ENCODE measurements at regions not wholly inside any gene's neighbourhood (a gene's known extent, or its start where the extent isn't known, plus 50 kb on each side); places are given as distances from the start of the nearest gene placed in this dataset.
"Not testable (repeated sequence)": the region's sequence is repeated elsewhere in the genome, so short reads cannot be mapped to it uniquely, and the experiment has no call there.

- not testable (repeated sequence) for H2AFZ ChIP-seq (ENCODE audit: low read depth, low read length); H3K4me3 ChIP-seq (ENCODE audit: low read length); H3K27ac ChIP-seq (ENCODE audit: low read length); H3K4me1 ChIP-seq (ENCODE audit: low read length); H3K79me2 ChIP-seq (ENCODE audit: low read length); H4K20me1 ChIP-seq (ENCODE audit: insufficient read depth, low read length); H3K9ac ChIP-seq (ENCODE audit: low read length); H3K9me3 ChIP-seq (ENCODE audit: insufficient read depth, low read length); H3K36me3 ChIP-seq (replicated peaks; ENCODE audit: low read depth, low read length); H3K4me2 ChIP-seq (ENCODE audit: low read length); H3K27me3 ChIP-seq (ENCODE audit: low read depth, low read length)
Observed at GRCh38 chr16:88136939-88137338, 185.7 kb downstream of the BANP start.

GRCh38 chr16:88139141-88139540 is 187.9 kb downstream of the BANP start:
- H3K4me3 ChIP-seq (ENCODE audit: low read length); H3K4me2 ChIP-seq (ENCODE audit: low read length); H4K20me1 ChIP-seq (ENCODE audit: insufficient read depth, low read length); H3K27me3 ChIP-seq (ENCODE audit: low read depth, low read length); H3K9ac ChIP-seq (ENCODE audit: low read length); H3K27ac ChIP-seq (ENCODE audit: low read length); H3K4me1 ChIP-seq (ENCODE audit: low read length); H3K36me3 ChIP-seq (replicated peaks; ENCODE audit: low read depth, low read length); H3K9me3 ChIP-seq (ENCODE audit: insufficient read depth, low read length); H3K79me2 ChIP-seq (ENCODE audit: low read length); H2AFZ ChIP-seq (ENCODE audit: low read depth, low read length): not testable (repeated sequence)

- H4K20me1 ChIP-seq (ENCODE audit: insufficient read depth, low read length); H3K4me2 ChIP-seq (ENCODE audit: low read length); H3K4me1 ChIP-seq (ENCODE audit: low read length); H3K9ac ChIP-seq (ENCODE audit: low read length); H3K9me3 ChIP-seq (ENCODE audit: insufficient read depth, low read length); H3K36me3 ChIP-seq (replicated peaks; ENCODE audit: low read depth, low read length); H3K27me3 ChIP-seq (ENCODE audit: low read depth, low read length); H3K27ac ChIP-seq (ENCODE audit: low read length); H2AFZ ChIP-seq (ENCODE audit: low read depth, low read length); H3K79me2 ChIP-seq (ENCODE audit: low read length); H3K4me3 ChIP-seq (ENCODE audit: low read length): not testable (repeated sequence)
Observed at GRCh38 chr16:88140195-88140594, 189.0 kb downstream of the BANP start.

GRCh38 chr16:88141580-88141979 is 190.3 kb downstream of the BANP start:
- TF ChIP-seq CTCF (IDR thresholded peaks at IDR 0.05; ENCODE audit: low read depth, low read length): no peak
- no peak for TF ChIP-seq EZH2phosphoT487 (IDR thresholded peaks at IDR 0.05; ENCODE audit: low read depth)
- H3K79me2 ChIP-seq (ENCODE audit: low read length): no peaks in the 10 kb centered on the region
- no peak overlapping the region for H3K27ac ChIP-seq (ENCODE audit: low read length)
- no peak overlapping the region for H3K4me2 ChIP-seq (ENCODE audit: low read length)
- H4K20me1 ChIP-seq (ENCODE audit: insufficient read depth, low read length): no peaks in the 10 kb centered on the region
- H3K4me3 ChIP-seq (ENCODE audit: low read length): no peak overlapping the region
- H3K9ac ChIP-seq (ENCODE audit: low read length): no peak overlapping the region
- no peaks in the 10 kb centered on the region; the same call in 1 of the 2 replicates for H3K4me1 ChIP-seq (ENCODE audit: low read length)
- H3K36me3 ChIP-seq (replicated peaks; ENCODE audit: low read depth, low read length): no peaks in the 10 kb centered on the region
- H3K9me3 ChIP-seq (ENCODE audit: insufficient read depth, low read length): no peaks in the 10 kb centered on the region
- H2AFZ ChIP-seq (ENCODE audit: low read depth, low read length): no peak overlapping the region
- H3K27me3 ChIP-seq (ENCODE audit: low read depth, low read length): no peaks in the 10 kb centered on the region

GRCh38 chr16:88142056-88142935 is 191.1 kb downstream of the BANP start:
- not testable (repeated sequence) for H2AFZ ChIP-seq (ENCODE audit: low read depth, low read length); H3K9ac ChIP-seq (ENCODE audit: low read length); H3K9me3 ChIP-seq (ENCODE audit: insufficient read depth, low read length); H3K4me3 ChIP-seq (ENCODE audit: low read length); H3K27ac ChIP-seq (ENCODE audit: low read length); H3K36me3 ChIP-seq (replicated peaks; ENCODE audit: low read depth, low read length); H3K4me1 ChIP-seq (ENCODE audit: low read length); H4K20me1 ChIP-seq (ENCODE audit: insufficient read depth, low read length); H3K27me3 ChIP-seq (ENCODE audit: low read depth, low read length); H3K79me2 ChIP-seq (ENCODE audit: low read length); H3K4me2 ChIP-seq (ENCODE audit: low read length)

GRCh38 chr16:88143122-88144027 is 192.1 kb downstream of the BANP start:
- H2AFZ ChIP-seq (ENCODE audit: low read depth, low read length); H3K27me3 ChIP-seq (ENCODE audit: low read depth, low read length); H4K20me1 ChIP-seq (ENCODE audit: insufficient read depth, low read length); H3K4me1 ChIP-seq (ENCODE audit: low read length); H3K4me2 ChIP-seq (ENCODE audit: low read length); H3K9me3 ChIP-seq (ENCODE audit: insufficient read depth, low read length); H3K9ac ChIP-seq (ENCODE audit: low read length); H3K36me3 ChIP-seq (replicated peaks; ENCODE audit: low read depth, low read length); H3K79me2 ChIP-seq (ENCODE audit: low read length); H3K27ac ChIP-seq (ENCODE audit: low read length); H3K4me3 ChIP-seq (ENCODE audit: low read length): not testable (repeated sequence)
